HepG2 (cell line): ENCODE measurements at regions not wholly inside any gene's neighbourhood (a gene's known extent, or its start where the extent isn't known, plus 50 kb on each side); places are given as distances from the start of the nearest gene placed in this dataset.

ENCODE experiments used
- CBX5 ChIP-seq: sonication (generic); formaldehyde crosslinking; IDR thresholded peaks from 2 replicates; pipeline ENCODE4 v1.4.0; 2020; ENCODE audit warnings: missing genetic modification reagents, borderline replicate concordance
- CHCHD3 ChIP-seq: sonication (generic); formaldehyde crosslinking; IDR thresholded peaks from 2 replicates; pipeline ENCODE4 v1.8.0; 2022; ENCODE audit warnings: mild to moderate bottlenecking, missing genetic modification reagents, moderate library complexity
- CHD2 ChIP-seq: IDR thresholded peaks from 2 replicates; pipeline ENCODE4 v1.6.1; 2011; ENCODE audit warnings: low read depth, low read length, improper control_type of control experiment
- CTCF ChIP-seq: sonication (generic); formaldehyde crosslinking; IDR thresholded peaks from 2 replicates; pipeline ENCODE4 v1.5.0; 2020; ENCODE audit warnings: mild to moderate bottlenecking, missing genetic modification reagents, moderate library complexity
- EED ChIP-seq: sonication (generic); formaldehyde crosslinking; IDR thresholded peaks from 2 replicates; pipeline ENCODE4 v1.5.0; 2020; ENCODE audit warnings: mild to moderate bottlenecking, missing genetic modification reagents
- EZH2 ChIP-seq: conservative IDR thresholded peaks from 2 replicates; pipeline ENCODE4 v1.6.1; 2012; ENCODE audit warnings: mild to moderate bottlenecking, low read depth, low read length, moderate library complexity
- REST ChIP-seq, 2 experiments: IDR thresholded peaks; 2 replicates each; pipeline ENCODE4 v1.6.1; 2011 to 2012; ENCODE audit warnings: low read length in 2 of 2, borderline replicate concordance in 1 of 2, low read depth in 1 of 2, mild to moderate bottlenecking in 1 of 2, moderate library complexity in 1 of 2
- SIX4 ChIP-seq: sonication (generic); formaldehyde crosslinking; IDR thresholded peaks from 2 replicates; pipeline ENCODE4 v1.4.0; 2020; ENCODE audit warnings: missing genetic modification reagents
- TCF12 ChIP-seq, 2 experiments: fragments of 450-650 bp in 1 of 2; sonication (generic) in 1 of 2; formaldehyde crosslinking in 1 of 2; IDR thresholded peaks; 2 replicates each; pipeline versions ENCODE4 v1.6.1 to v1.8.0; 2017 to 2022; ENCODE audit warnings: antibody characterized with exemption in 1 of 2, mild to moderate bottlenecking in 1 of 2, missing genetic modification reagents in 1 of 2, moderate library complexity in 1 of 2
- TFAP4 ChIP-seq: sonication (generic); IDR thresholded peaks from 2 replicates; pipeline ENCODE4 v1.6.1; 2016; ENCODE audit warnings: low read depth, borderline replicate concordance
- ZMAT5 ChIP-seq: sonication (generic); formaldehyde crosslinking; IDR thresholded peaks from 2 replicates; pipeline ENCODE4 v1.5.0; 2020; ENCODE audit warnings: mild to moderate bottlenecking, low read depth, missing genetic modification reagents, borderline replicate concordance
- ZNF3 ChIP-seq: IDR thresholded peaks from 2 replicates; pipeline ENCODE4 v1.7.0; 2017; ENCODE audit warnings: inconsistent platforms
- ZNF343 ChIP-seq: sonication (generic); formaldehyde crosslinking; IDR thresholded peaks from 2 replicates; pipeline ENCODE4 v1.4.0; 2020; ENCODE audit warnings: mild to moderate bottlenecking, missing genetic modification reagents
- ZNF670 ChIP-seq: sonication (generic); formaldehyde crosslinking; IDR thresholded peaks from 2 replicates; pipeline ENCODE4 v1.8.0; 2022; ENCODE audit warnings: mild to moderate bottlenecking, missing genetic modification reagents, borderline replicate concordance

- no peak for TF ChIP-seq REST (IDR thresholded peaks at IDR 0.05; ENCODE audit: borderline replicate concordance in 1 of 2, low read depth in 1 of 2, low read length in 2 of 2)
- no peak for TF ChIP-seq SIX4 (CRISPR knock-in tag)
- TF ChIP-seq ZNF670 (CRISPR knock-in tag): no peak
- no peak for TF ChIP-seq ZNF3 (CRISPR knock-in tag)
- TF ChIP-seq TCF12 (IDR thresholded peaks at IDR 0.05): no peak
- no peak for TF ChIP-seq TCF12 (CRISPR knock-in tag; IDR thresholded peaks at IDR 0.05)
- TF ChIP-seq CHCHD3 (CRISPR knock-in tag): no peak
- no peak for TF ChIP-seq CTCF (CRISPR knock-in tag)
- no peak for TF ChIP-seq ZMAT5
- no peak for TF ChIP-seq CHD2
- TF ChIP-seq ZNF343: no peak
- no peak for TF ChIP-seq EZH2
- no peak for TF ChIP-seq CBX5
- TF ChIP-seq TFAP4: no peak
- TF ChIP-seq EED (CRISPR knock-in tag): no peak
These were observed 337.9 kb downstream of the SATB2 start for GRCh38 chr2:199119796-199120195.
